ENCODE measurements at regions not wholly inside any gene's neighbourhood (a gene's known extent, or its start where the extent isn't known, plus 50 kb on each side); places are given as distances from the start of the nearest gene placed in this dataset.

GRCh38 chr4:151555151-151555945, 146.4 kb downstream of the FHIP1A start:
- DNase-seq, result no peak
- Histone ChIP-seq H3K36me3 (no peaks in the 10 kb centered on the region), H3K27ac (replicated peaks) (no peak overlapping the region), H3K4me3 (no peak overlapping the region), H3K27me3 (ENCODE audit: low read depth) (no peaks in the 10 kb centered on the region), H3K9me3 (replicated peaks) (peaks cover 8% of the 10 kb centered on the region), H3K4me1 (no peaks in the 10 kb centered on the region)
- intact Hi-C loops (cut with micrococcal nuclease), result no loop called here
- no peak for TF ChIP-seq CTCF (IDR thresholded peaks at IDR 0.05; ENCODE audit: borderline replicate concordance)

DNA sequence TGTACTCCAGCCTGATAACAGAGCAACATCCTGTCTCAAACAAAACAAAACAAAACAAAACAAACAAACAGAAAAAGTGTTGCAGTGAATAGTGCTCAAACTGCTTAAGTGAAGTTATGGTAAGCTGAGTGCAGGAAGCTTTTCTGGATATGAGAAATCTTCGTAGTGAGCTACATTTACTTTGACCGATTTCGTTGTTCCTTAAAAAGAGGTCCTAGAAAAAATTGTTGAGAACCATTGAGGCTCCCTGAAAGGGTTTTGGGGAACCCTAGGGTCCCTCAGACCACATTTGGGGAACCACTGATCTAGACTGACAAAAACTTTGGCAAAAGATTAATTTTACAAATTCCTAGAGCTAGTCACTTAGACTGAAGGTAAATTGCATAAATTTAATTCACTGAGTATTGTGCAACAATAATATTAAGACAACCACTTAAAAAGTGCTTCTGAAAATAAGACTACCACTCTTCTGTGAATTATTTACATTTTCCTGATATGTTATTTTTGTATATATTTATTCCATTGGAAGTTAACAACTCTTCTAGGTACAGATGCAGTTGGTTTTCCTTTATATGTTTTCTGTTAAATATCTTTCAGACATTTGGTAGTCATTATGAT, 149.6 kb downstream of the FHIP1A start:
- intact Hi-C loops (cut with micrococcal nuclease), result no loop called here
- no peak for TF ChIP-seq CTCF (IDR thresholded peaks at IDR 0.05; ENCODE audit: borderline replicate concordance)
- no peaks in the 10 kb centered on the region for H3K9me3 ChIP-seq (replicated peaks)

DNA sequence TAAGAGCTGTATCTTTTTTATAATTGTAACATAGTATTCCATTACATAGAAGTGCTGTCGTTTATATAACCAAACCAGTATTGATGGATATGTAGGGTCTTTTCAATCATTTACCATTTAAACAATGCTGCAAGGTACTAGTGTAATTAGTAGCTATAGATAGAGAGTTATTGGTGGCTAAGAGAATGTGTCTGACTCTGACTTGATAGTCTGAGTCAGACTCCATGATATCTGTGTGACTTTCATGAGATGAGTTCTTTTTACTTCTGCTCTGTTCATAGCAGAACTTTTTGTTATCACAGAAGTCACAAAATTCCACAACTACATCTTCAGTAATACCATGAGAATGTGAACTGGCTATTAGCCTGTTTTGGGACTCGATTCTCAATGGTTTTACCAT, 150.6 kb downstream of the FHIP1A start:
- no peaks in the 10 kb centered on the region for H3K27me3 ChIP-seq (ENCODE audit: low read depth)
- intact Hi-C loops (cut with micrococcal nuclease), result no loop called here
- no peak for DNase-seq
- no peaks in the 10 kb centered on the region for H3K4me1 ChIP-seq
- no peaks in the 10 kb centered on the region for H3K9me3 ChIP-seq (replicated peaks)
- H3K27ac ChIP-seq (replicated peaks), result no peak overlapping the region
- TF ChIP-seq CTCF (IDR thresholded peaks at IDR 0.05; ENCODE audit: borderline replicate concordance), result no peak
- H3K36me3 ChIP-seq, result no peaks in the 10 kb centered on the region
- H3K4me3 ChIP-seq, result no peak overlapping the region

More for the DNA sequence above, 149.6 kb downstream of the FHIP1A start:
- no peaks in the 10 kb centered on the region for H3K27me3 ChIP-seq (ENCODE audit: low read depth)
- H3K36me3 ChIP-seq, result no peaks in the 10 kb centered on the region
- H3K4me3 ChIP-seq, result no peak overlapping the region
- H3K27ac ChIP-seq (replicated peaks), result no peak overlapping the region
- DNase-seq, result no peak
- H3K4me1 ChIP-seq, result no peaks in the 10 kb centered on the region

GRCh38 chr4:151561551-151562256, 152.7 kb downstream of the FHIP1A start:
- intact Hi-C loops (cut with micrococcal nuclease), result no loop called here

More at GRCh38 chr4:151561551-151562256, 152.7 kb downstream of the FHIP1A start:
- Histone ChIP-seq H3K27me3 (ENCODE audit: low read depth) (no peaks in the 10 kb centered on the region), H3K4me1 (no peaks in the 10 kb centered on the region), H3K9me3 (replicated peaks) (no peaks in the 10 kb centered on the region), H3K36me3 (no peaks in the 10 kb centered on the region), H3K4me3 (no peak overlapping the region), H3K27ac (replicated peaks) (no peak overlapping the region)
- TF ChIP-seq CTCF (IDR thresholded peaks at IDR 0.05; ENCODE audit: borderline replicate concordance), result no peak
- DNase-seq, result no peak
